HG03039 (cell line): ENCODE measurements at regions not wholly inside any gene's neighbourhood (a gene's known extent, or its start where the extent isn't known, plus 50 kb on each side); places are given as distances from the start of the nearest gene placed in this dataset.

ENCODE experiments used
- ATAC-seq: cut with Tn5 transposase; IDR thresholded peaks from one replicate; pipeline ENCODE4 v1.9.1; 2021; ENCODE audit warnings: mild to moderate bottlenecking, moderate library complexity; ENCODE audit not compliant: unreplicated experiment

DNA sequence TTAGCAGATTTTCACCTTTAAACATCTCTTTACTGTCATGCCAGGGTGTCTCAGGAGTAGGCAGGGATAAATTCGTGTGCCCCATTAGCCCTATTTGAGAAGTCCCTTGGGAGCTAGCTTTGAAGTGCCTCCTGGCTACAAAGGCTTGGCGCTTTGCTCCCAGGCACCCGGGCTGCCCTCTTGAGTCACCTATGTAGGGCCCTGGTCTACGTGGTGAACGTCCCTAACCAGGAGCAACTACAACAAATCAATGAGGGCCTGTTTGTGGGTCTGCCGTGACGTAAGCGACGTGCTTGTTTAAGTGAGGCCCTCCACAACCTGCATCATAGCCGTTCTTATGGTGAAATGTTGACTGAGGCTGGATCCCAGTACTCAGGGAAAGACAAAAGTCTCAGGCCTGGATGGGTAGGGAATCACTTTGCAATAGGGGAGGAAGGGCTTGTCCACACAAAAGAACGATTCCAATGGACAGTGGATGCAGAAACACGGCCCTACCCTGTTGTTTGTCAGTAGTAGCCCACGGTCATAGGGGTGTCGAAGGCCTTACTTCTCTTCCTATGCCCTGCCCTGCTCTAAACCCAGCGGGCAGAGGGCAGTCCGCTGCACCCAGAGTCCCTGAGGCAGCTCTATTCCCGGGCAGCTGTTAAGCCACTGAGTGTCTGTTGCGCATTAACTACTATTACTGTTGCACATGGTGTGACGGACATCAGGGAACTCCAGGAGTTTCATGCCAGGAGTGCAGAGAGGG lies 93.9 kb downstream of the INHBB start:
- no peak for ATAC-seq

- ATAC-seq: no peak
Observed at GRCh38 chr2:120440521-120441350, 94.8 kb downstream of the INHBB start.

DNA sequence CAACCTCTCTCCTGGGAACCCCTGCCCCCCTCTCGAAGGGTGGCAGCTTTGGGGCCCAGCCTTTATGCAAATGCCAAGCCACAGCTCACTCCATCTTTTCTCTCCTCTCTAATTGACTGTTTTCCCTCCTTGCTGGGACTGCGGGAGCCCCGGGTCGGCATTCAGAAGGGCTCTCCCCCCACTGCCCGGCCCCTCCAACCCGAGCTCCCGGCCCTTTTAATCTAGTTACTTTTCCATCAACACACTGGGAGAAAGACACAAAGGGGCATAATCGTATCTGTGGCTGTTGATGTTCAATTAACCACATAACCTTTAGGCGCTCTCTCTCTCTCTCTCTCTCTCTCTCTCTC lies 95.4 kb downstream of the INHBB start:
- no peak for ATAC-seq

DNA sequence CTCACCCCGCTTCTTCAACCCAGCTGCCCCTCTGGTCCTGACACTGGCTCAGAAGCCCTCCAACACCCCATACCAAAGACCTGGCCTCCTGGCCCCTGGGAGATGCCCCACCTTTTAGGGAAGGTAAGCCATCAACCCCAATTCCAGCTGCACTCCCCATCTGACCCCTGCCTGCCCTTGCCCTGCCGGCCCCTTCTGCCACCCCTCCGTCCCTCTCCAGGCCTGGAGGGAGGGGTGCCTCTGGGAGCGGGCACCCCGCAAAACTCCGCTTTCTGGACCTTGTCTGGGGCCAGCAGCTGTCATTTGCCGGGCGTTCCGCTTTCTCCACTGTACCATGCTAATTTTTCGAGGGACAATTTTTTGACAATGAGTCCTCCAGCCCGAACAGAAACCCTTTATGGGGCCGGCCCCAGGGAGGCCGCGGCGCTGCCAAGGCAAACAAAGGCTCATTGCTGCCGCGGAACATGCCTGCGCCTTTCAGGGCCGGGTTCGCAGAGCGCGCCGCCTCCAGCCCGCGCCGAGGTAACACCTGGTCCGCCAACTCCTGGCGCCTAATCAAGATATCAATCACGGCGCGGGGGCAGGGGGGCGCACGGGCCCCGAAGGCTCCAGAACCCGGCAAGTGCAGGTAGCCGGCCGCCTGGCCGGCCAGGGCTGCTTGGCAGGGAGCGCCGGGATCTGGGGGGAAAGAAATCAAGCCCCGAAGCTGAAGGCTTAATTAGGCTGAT lies 96.0 kb downstream of the INHBB start:
- ATAC-seq: no peak

DNA sequence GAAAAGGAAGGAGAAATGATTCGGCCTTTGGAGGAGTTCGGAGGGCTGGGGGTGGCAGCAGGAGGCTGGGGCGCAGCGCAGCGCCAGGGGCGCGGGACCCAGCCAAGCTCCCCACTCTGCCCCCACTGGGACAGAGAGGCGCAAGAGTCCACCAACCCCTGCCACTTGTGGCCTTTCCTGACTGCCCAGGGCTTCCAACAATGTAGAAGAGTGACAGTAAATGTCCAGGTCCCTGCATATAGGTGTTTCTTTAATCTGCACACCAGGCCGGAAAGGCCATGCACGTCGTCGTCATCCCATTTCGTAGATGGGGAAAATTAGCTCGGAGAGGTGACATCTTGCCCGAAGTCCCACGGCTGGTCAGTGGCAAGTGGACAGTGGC lies 96.6 kb downstream of the INHBB start:
- ATAC-seq: no peak

DNA sequence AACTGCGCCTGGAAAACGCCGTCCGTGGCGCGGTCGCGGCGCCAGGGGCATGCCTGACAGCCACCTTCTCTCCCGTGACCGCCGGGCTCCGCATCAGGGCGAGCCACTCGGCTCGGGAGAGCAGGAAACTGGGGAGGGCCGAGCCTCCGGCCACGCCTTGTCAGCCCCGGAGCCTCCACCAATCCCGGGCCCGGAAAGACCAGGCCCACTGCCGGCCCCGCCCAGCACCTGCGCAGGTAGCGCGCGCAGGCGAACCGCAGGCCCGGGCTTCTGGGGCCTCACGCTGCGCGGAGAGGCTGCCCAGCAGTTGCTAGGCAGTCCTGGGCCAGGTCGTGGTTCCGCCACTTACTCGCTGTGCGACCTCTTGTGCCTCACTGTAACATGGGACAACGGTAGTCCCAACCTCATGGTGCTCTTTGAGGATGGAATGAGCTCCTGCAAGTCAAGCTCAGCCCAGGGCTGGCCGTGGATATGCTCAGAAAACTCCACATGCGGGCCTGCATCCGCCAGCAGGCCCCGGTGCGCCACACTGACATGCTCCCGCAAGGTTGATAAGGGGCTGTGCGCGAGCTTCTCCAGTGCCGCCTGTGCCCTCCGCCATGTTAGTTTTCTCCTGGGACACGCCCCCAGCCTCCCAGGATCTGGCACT lies 97.1 kb downstream of the INHBB start:
- no peak for ATAC-seq

- ATAC-seq: no peak
Observed at GRCh38 chr2:120443946-120444345, 98.0 kb downstream of the INHBB start.

- no peak for ATAC-seq
Observed at GRCh38 chr2:120444691-120445240, 98.8 kb downstream of the INHBB start.

DNA sequence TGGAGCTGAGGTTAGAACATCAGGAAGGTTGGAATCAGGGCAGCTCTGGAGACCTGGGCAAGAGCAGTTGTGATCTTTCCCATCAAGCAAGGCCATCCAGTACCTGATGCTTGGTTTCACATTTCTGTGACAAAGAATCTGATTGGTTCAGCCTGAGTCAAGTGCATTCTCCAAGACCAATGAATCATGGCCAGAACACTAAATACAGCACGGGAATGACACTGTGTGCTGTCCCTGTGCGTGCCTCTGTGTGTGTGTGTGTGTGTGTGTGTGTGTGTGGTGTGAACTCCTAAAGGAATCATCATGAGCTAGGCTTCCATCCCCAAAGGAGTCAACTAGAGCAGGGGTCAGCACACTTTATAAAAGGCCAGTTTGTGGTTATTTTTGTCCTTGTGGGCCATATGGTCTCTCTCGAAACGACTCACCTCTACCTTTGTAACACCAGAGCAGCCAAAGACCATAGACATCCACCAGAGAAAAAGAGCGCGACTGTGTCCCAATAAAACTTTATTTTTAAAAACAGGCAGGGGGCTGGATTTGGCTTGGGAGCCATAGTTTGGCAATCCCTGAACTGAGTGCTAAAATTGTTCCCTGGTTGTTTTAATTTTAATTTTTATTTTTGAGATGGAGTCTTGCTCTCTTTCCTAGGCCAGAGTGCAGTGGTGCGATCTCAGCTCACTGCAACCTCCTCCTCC lies 99.7 kb downstream of the INHBB start:
- no peak for ATAC-seq

GRCh38 chr2:120446236-120447126 lies 100.5 kb downstream of the INHBB start:
- no peak for ATAC-seq

DNA sequence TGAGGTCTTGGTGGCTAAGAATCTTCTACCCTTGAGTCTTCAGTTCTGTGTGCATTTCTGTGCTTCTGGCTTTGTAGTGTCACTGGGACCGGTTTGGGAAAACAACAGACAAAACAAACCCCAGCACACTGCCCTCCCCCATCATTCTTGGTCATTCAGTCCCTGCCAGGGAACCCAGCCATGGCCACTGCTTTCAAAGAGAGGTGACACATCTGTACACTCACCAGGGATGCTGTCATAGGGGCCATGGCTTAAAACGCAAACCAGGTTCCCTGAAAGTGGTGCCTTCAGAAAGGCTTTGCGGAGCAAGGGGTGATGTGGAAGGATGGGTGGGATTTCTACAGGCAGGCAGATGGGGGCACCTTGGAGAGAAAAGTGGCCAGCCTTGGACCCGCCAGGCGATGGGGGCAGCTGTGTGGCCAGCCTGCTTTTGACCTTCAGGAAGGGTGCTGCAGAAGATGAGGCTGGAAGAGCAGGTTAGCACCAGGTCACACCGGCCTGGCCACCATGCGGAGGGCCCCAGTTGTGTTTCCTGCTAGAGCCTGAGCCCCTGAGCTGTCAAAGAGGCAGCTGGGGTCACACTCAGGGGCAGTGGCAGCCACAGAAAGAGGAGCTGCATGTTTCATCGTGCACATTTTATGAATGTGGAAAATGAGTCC lies 101.3 kb downstream of the INHBB start:
- ATAC-seq: no peak

GRCh38 chr2:120448436-120448835 lies 102.5 kb downstream of the INHBB start:
- ATAC-seq: no peak

DNA sequence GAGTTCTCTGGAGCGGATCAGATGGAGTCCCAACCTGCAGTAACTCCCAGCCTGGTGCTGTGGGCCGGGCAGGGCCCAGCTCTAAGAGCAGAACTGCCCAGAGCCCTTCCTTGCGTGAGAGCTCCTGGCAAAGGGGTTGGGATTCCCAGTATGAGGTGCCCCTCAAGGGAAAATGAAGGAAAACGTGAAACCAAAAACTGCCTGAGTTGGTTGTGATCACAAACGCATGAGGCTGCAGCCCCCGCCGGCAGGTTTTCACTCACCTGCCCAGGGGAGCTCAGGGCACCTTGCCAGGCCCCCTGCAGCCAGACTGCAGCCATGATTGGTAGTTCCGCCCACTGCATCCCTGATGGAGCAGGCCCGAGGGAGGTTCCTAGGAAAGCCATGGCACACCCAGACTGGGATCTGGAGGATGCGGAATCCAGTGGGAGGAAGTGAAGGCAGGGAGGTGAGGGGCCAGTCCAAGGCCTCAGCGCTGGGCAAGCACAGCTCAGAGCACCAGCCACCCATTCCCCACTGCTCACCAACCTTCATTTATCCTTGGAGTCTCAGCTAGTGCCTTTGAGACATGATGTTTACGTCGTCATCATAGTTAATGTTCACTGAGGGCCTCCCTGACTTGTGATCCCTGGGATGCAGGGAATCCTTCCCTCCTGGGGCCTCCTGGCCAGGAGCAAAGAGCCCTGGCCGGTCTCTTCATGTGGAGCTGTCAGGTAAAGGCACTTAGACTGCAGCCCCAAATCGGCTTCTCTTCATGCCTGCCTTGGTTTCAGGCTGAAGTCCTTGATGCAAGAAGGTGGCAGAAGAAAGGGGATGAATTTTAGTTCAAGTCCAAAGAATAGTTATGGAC lies 103.2 kb downstream of the INHBB start:
- no peak for ATAC-seq

DNA sequence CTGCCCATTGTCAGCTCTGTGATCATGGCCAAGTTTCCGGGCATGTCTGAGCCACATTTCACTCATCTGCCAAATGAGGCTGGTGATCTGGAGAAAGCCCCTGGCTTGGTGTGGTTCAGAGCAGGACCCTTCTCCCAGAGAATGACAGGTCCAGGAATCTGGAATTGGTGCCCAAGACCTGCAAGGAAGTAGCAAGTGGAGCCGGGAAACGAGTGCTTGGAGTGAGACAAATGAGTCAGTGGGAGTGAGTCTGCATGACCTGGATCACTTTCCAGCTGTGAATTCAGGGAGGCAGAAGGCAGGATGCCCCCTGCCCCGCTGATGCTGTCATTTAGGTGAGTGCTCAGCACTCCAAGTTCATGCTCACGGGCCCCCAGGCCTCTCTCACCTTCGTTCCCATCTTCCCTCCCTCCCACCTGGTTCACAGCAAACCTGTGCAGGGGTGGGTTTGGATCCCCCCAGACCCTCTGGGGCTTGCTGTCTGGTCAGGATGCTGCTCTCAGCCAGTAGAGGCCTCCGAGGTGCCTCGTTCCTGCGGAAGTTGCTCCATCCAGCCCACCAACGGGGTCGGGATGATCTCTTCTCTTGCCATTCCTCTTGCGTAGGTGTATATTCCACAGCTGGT lies 104.4 kb downstream of the INHBB start:
- ATAC-seq: no peak

DNA sequence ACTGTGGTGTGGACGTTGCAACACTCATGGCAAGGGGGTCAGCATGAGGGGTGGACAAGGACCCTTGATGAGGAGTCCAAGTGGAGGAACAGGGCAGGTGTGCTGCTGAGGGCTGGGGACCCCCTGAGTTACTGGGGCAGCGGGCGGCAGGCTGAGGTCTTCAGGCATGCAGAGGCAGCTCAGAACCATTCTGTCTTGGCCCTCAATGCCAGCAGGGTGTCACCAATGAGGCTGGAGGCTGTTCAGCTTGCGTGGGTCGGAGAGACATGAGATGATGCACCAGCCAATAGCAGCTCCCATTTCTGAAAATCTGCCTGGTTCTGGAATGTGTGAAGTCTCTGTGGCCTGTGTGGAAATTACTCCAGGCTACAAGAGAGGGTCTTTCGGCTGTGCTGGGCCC lies 105.4 kb downstream of the INHBB start:
- no peak for ATAC-seq

DNA sequence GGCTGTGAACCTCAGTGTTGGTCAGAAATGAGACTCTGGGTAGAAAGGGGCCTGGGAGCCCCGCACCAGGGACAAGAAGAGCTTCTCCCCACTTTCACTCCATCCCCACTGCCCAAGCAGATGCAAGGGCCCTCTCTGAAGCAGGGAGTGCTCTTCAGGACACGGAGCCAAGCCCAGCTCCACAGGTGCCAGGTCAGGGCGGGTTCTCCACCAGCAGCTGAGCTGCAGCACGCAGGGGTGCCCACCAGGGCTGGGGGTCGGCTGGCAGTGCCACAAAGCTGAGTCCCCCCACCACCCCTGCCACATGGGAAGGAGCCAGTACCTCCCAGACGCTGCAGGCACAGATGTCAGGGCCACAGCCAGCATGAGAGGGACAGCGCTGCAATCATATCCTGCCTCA lies 106.2 kb downstream of the INHBB start:
- ATAC-seq: no peak

- no peak for ATAC-seq
Observed at GRCh38 chr2:120452945-120453634, 107.2 kb downstream of the INHBB start.
